ENCODE measurements at regions not wholly inside any gene's neighbourhood (a gene's known extent, or its start where the extent isn't known, plus 50 kb on each side); places are given as distances from the start of the nearest gene placed in this dataset.

GRCh38 chr14:98290596-98290995 is 981.4 kb downstream of the BCL11B start:
- H3K27me3 Mint-ChIP-seq (ENCODE audit: low read depth), result no peaks in the 10 kb centered on the region
- peaks cover 4% of the 10 kb centered on the region for H3K4me1 Mint-ChIP-seq (ENCODE audit: low read depth)
- DNase-seq (no peak), ATAC-seq (peak; percentile 69 to 82)
- H3K36me3 Mint-ChIP-seq (ENCODE audit: insufficient read depth), result no peaks in the 10 kb centered on the region
- H3K4me3 Mint-ChIP-seq, result no peak overlapping the region
- H3K9me3 Mint-ChIP-seq, result no peaks in the 10 kb centered on the region

GRCh38 chr14:98292191-98292590 is 979.8 kb downstream of the BCL11B start:
- peaks cover 4% of the 10 kb centered on the region for H3K4me1 Mint-ChIP-seq (ENCODE audit: low read depth)
- no peak overlapping the region for H3K4me3 Mint-ChIP-seq
- DNase-seq (no peak), ATAC-seq (no peak)
- H3K36me3 Mint-ChIP-seq (ENCODE audit: insufficient read depth), result no peaks in the 10 kb centered on the region
- no peaks in the 10 kb centered on the region for H3K27me3 Mint-ChIP-seq (ENCODE audit: low read depth)
- no peaks in the 10 kb centered on the region for H3K9me3 Mint-ChIP-seq

- ATAC-seq (no peak), DNase-seq (no peak)
- H3K27me3 Mint-ChIP-seq (ENCODE audit: low read depth), result no peaks in the 10 kb centered on the region
- H3K9me3 Mint-ChIP-seq, result no peaks in the 10 kb centered on the region
- no peak overlapping the region for H3K4me3 Mint-ChIP-seq
- peaks cover 4% of the 10 kb centered on the region for H3K4me1 Mint-ChIP-seq (ENCODE audit: low read depth)
- no peaks in the 10 kb centered on the region for H3K36me3 Mint-ChIP-seq (ENCODE audit: insufficient read depth)
Observed at GRCh38 chr14:98293576-98293975, 978.4 kb downstream of the BCL11B start.

- H3K9me3 Mint-ChIP-seq, result peaks cover 4% of the 10 kb centered on the region
- ATAC-seq, result no peak
- no peak overlapping the region for H3K4me3 Mint-ChIP-seq
- H3K27me3 Mint-ChIP-seq (ENCODE audit: low read depth), result no peaks in the 10 kb centered on the region
- DNase-seq, result no peak
- peaks cover 4% of the 10 kb centered on the region for H3K4me1 Mint-ChIP-seq (ENCODE audit: low read depth)
- H3K36me3 Mint-ChIP-seq (ENCODE audit: insufficient read depth), result no peaks in the 10 kb centered on the region
Observed at GRCh38 chr14:98296895-98297294, 975.1 kb downstream of the BCL11B start.

GRCh38 chr14:98297567-98297966 is 974.4 kb downstream of the BCL11B start:
- Mint-ChIP-seq H3K4me3 (no peak overlapping the region), H3K27me3 (ENCODE audit: low read depth) (no peaks in the 10 kb centered on the region), H3K4me1 (ENCODE audit: low read depth) (peaks cover 5% of the 10 kb centered on the region), H3K36me3 (ENCODE audit: insufficient read depth) (no peaks in the 10 kb centered on the region), H3K9me3 (peaks cover 4% of the 10 kb centered on the region)
- DNase-seq (no peak), ATAC-seq (no peak)

GRCh38 chr14:98298481-98299244 is 973.3 kb downstream of the BCL11B start:
- H3K4me1 Mint-ChIP-seq (ENCODE audit: low read depth), result peaks cover 5% of the 10 kb centered on the region
- no peaks in the 10 kb centered on the region for H3K27me3 Mint-ChIP-seq (ENCODE audit: low read depth)
- ATAC-seq (no peak), DNase-seq (no peak)
- H3K36me3 Mint-ChIP-seq (ENCODE audit: insufficient read depth), result no peaks in the 10 kb centered on the region
- H3K4me3 Mint-ChIP-seq, result no peak overlapping the region
- H3K9me3 Mint-ChIP-seq, result peaks cover 4% of the 10 kb centered on the region

GRCh38 chr14:98301681-98302080 is 970.3 kb downstream of the BCL11B start:
- Mint-ChIP-seq H3K4me1 (ENCODE audit: low read depth) (peaks cover 5% of the 10 kb centered on the region), H3K27me3 (ENCODE audit: low read depth) (no peaks in the 10 kb centered on the region), H3K4me3 (no peak overlapping the region), H3K36me3 (ENCODE audit: insufficient read depth) (no peaks in the 10 kb centered on the region), H3K9me3 (peaks cover 4% of the 10 kb centered on the region)
- no peak for DNase-seq
- ATAC-seq, result no peak

GRCh38 chr14:98304574-98304973 is 967.4 kb downstream of the BCL11B start:
- H3K4me1 Mint-ChIP-seq (ENCODE audit: low read depth), result peaks cover 4% of the 10 kb centered on the region
- no peaks in the 10 kb centered on the region for H3K36me3 Mint-ChIP-seq (ENCODE audit: insufficient read depth)
- peaks cover 4% of the 10 kb centered on the region for H3K9me3 Mint-ChIP-seq
- ATAC-seq, result no peak
- no peak overlapping the region for H3K4me3 Mint-ChIP-seq
- no peak for DNase-seq
- no peaks in the 10 kb centered on the region for H3K27me3 Mint-ChIP-seq (ENCODE audit: low read depth)

- Mint-ChIP-seq H3K36me3 (ENCODE audit: insufficient read depth) (peaks cover 2% of the 10 kb centered on the region), H3K4me3 (no peak overlapping the region), H3K9me3 (no peaks in the 10 kb centered on the region), H3K4me1 (ENCODE audit: low read depth) (peaks cover 2% of the 10 kb centered on the region), H3K27me3 (ENCODE audit: low read depth) (no peaks in the 10 kb centered on the region)
- DNase-seq, result no peak
- ATAC-seq, result no peak
Observed at GRCh38 chr14:98309591-98309990, 962.4 kb downstream of the BCL11B start.

GRCh38 chr14:98312006-98312405 is 960.0 kb downstream of the BCL11B start:
- Mint-ChIP-seq H3K4me1 (ENCODE audit: low read depth) (peaks cover 2% of the 10 kb centered on the region), H3K36me3 (ENCODE audit: insufficient read depth) (peaks cover 2% of the 10 kb centered on the region), H3K9me3 (no peaks in the 10 kb centered on the region), H3K27me3 (ENCODE audit: low read depth) (no peaks in the 10 kb centered on the region), H3K4me3 (no peak overlapping the region)
- no peak for ATAC-seq
- no peak for DNase-seq

- peaks cover 10% of the 10 kb centered on the region for H3K9me3 Mint-ChIP-seq
- no peak for DNase-seq
- H3K4me3 Mint-ChIP-seq, result no peak overlapping the region
- no peaks in the 10 kb centered on the region for H3K27me3 Mint-ChIP-seq (ENCODE audit: low read depth)
- peaks cover 15% of the 10 kb centered on the region for H3K4me1 Mint-ChIP-seq (ENCODE audit: low read depth)
- no peak for ATAC-seq
- H3K36me3 Mint-ChIP-seq (ENCODE audit: insufficient read depth), result peaks cover 3% of the 10 kb centered on the region
Observed at GRCh38 chr14:98321841-98322240, 950.2 kb downstream of the BCL11B start.

- peaks cover 11% of the 10 kb centered on the region for H3K9me3 Mint-ChIP-seq
- peaks cover 15% of the 10 kb centered on the region for H3K4me1 Mint-ChIP-seq (ENCODE audit: low read depth)
- no peaks in the 10 kb centered on the region for H3K27me3 Mint-ChIP-seq (ENCODE audit: low read depth)
- no peak for ATAC-seq
- H3K4me3 Mint-ChIP-seq, result no peak overlapping the region
- peaks cover 3% of the 10 kb centered on the region for H3K36me3 Mint-ChIP-seq (ENCODE audit: insufficient read depth)
- no peak for DNase-seq
Observed at GRCh38 chr14:98323836-98324235, 948.2 kb downstream of the BCL11B start.

GRCh38 chr14:98325761-98326160 is 946.2 kb downstream of the BCL11B start:
- ATAC-seq (peak in 1 of 2 donors; percentile 37), DNase-seq (no peak)
- no peak overlapping the region for H3K4me3 Mint-ChIP-seq
- peaks cover 15% of the 10 kb centered on the region for H3K4me1 Mint-ChIP-seq (ENCODE audit: low read depth)
- H3K27me3 Mint-ChIP-seq (ENCODE audit: low read depth), result no peaks in the 10 kb centered on the region
- peaks cover 9% of the 10 kb centered on the region for H3K9me3 Mint-ChIP-seq
- peaks cover 2% of the 10 kb centered on the region for H3K36me3 Mint-ChIP-seq (ENCODE audit: insufficient read depth)

GRCh38 chr14:98328496-98328895 is 943.5 kb downstream of the BCL11B start:
- H3K9me3 Mint-ChIP-seq, result peaks cover 9% of the 10 kb centered on the region

GRCh38 chr14:98334186-98334585 is 937.8 kb downstream of the BCL11B start:
- Mint-ChIP-seq H3K4me3 (no peak overlapping the region), H3K4me1 (ENCODE audit: low read depth) (no peaks in the 10 kb centered on the region), H3K36me3 (ENCODE audit: insufficient read depth) (no peaks in the 10 kb centered on the region), H3K9me3 (peaks cover 2% of the 10 kb centered on the region), H3K27me3 (ENCODE audit: low read depth) (no peaks in the 10 kb centered on the region)
- DNase-seq (no peak), ATAC-seq (no peak)

More at GRCh38 chr14:98328496-98328895, 943.5 kb downstream of the BCL11B start:
- DNase-seq (no peak), ATAC-seq (no peak)
- H3K27me3 Mint-ChIP-seq (ENCODE audit: low read depth), result no peaks in the 10 kb centered on the region
- peaks cover 2% of the 10 kb centered on the region for H3K36me3 Mint-ChIP-seq (ENCODE audit: insufficient read depth)
- H3K4me3 Mint-ChIP-seq, result no peak overlapping the region
- H3K4me1 Mint-ChIP-seq (ENCODE audit: low read depth), result peaks cover 2% of the 10 kb centered on the region
